ENCODE measurements at regions not wholly inside any gene's neighbourhood (a gene's known extent, or its start where the extent isn't known, plus 50 kb on each side); places are given as distances from the start of the nearest gene placed in this dataset.

GRCh38 chr14:30796707-30797106, 77.7 kb upstream of the COCH start:
- no peaks in the 10 kb centered on the region for H3K36me3 ChIP-seq (ENCODE audit: insufficient read depth, low read length)
- Mint-ChIP-seq H3K27ac (ENCODE audit: unreplicated experiment) (no peak overlapping the region), H3K9me3 (ENCODE audit: unreplicated experiment) (peaks cover 14% of the 10 kb centered on the region), H3K27me3 (ENCODE audit: low read depth, unreplicated experiment) (peaks cover 4% of the 10 kb centered on the region), H3K4me3 (ENCODE audit: unreplicated experiment) (no peak overlapping the region), H3K36me3 (ENCODE audit: low read depth, unreplicated experiment) (no peaks in the 10 kb centered on the region), H3K4me1 (ENCODE audit: low read depth, unreplicated experiment) (no peaks in the 10 kb centered on the region)
- no peak overlapping the region for H3K9ac ChIP-seq (ENCODE audit: low read length)
- TF ChIP-seq, protein P1, sequence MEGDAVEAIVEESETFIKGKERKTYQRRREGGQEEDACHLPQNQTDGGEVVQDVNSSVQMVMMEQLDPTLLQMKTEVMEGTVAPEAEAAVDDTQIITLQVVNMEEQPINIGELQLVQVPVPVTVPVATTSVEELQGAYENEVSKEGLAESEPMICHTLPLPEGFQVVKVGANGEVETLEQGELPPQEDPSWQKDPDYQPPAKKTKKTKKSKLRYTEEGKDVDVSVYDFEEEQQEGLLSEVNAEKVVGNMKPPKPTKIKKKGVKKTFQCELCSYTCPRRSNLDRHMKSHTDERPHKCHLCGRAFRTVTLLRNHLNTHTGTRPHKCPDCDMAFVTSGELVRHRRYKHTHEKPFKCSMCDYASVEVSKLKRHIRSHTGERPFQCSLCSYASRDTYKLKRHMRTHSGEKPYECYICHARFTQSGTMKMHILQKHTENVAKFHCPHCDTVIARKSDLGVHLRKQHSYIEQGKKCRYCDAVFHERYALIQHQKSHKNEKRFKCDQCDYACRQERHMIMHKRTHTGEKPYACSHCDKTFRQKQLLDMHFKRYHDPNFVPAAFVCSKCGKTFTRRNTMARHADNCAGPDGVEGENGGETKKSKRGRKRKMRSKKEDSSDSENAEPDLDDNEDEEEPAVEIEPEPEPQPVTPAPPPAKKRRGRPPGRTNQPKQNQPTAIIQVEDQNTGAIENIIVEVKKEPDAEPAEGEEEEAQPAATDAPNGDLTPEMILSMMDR (IDR thresholded peaks at IDR 0.05; ENCODE audit: insufficient read depth, low read depth, low read length) = no peak
- no peak for TF ChIP-seq EZH2 (IDR thresholded peaks at IDR 0.05; ENCODE audit: insufficient read depth, low read length)
- no peaks in the 10 kb centered on the region for H3K4me1 ChIP-seq (ENCODE audit: insufficient read depth, low read length)
- no peaks in the 10 kb centered on the region for H4K20me1 ChIP-seq (ENCODE audit: insufficient read depth, low read length)
- FAIRE-seq = no peak
- H3K4me3 ChIP-seq (ENCODE audit: insufficient read depth, low read depth, low read length) = no peak overlapping the region
- H3K9me3 ChIP-seq (ENCODE audit: insufficient read depth, low read depth, low read length) = no peaks in the 10 kb centered on the region
- H3K27me3 ChIP-seq (ENCODE audit: insufficient read depth, low read length) = no peaks in the 10 kb centered on the region
- H2AFZ ChIP-seq (ENCODE audit: low read depth, low read length) = no peak overlapping the region
- H3K79me2 ChIP-seq (ENCODE audit: insufficient read depth, low read length) = no peaks in the 10 kb centered on the region
- H3K27ac ChIP-seq (ENCODE audit: low read depth, low read length) = no peak overlapping the region
- no peak overlapping the region for H3K4me2 ChIP-seq (ENCODE audit: low read length)
- no peak for DNase-seq (ENCODE audit: low read depth)

DNA sequence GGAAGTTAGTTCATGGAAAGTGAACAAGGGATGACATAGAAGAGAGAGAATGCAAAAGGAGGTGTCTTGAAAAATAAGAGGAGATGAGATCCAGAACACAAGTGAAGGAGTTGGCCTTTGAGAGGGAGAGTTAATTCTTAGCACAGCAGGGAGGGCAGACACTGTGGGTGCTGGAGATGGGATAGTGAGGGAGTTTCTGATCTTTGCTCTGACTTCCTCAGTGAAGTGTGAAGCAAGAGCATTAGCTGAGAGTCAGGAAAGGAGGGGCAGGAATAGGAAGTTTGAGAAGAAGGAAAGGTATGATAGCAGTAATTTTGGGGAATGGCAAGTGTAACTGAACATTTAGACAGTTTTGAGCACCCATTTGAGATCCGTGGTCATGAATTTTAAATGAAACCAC, 75.8 kb upstream of the COCH start:
- H3K4me1 ChIP-seq (ENCODE audit: insufficient read depth, low read length) = no peaks in the 10 kb centered on the region
- no peak overlapping the region for H3K9ac ChIP-seq (ENCODE audit: low read length)
- FAIRE-seq (no peak), DNase-seq (ENCODE audit: low read depth) (no peak)
- H3K4me3 ChIP-seq (ENCODE audit: insufficient read depth, low read depth, low read length) = no peak overlapping the region
- H3K27me3 Mint-ChIP-seq (ENCODE audit: low read depth, unreplicated experiment) = peaks cover 4% of the 10 kb centered on the region
- no peak overlapping the region for H3K4me3 Mint-ChIP-seq (ENCODE audit: unreplicated experiment)
- H3K9me3 Mint-ChIP-seq (ENCODE audit: unreplicated experiment) = peaks cover 7% of the 10 kb centered on the region
- H3K27ac ChIP-seq (ENCODE audit: low read depth, low read length) = no peak overlapping the region
- no peaks in the 10 kb centered on the region for H3K27me3 ChIP-seq (ENCODE audit: insufficient read depth, low read length)
- no peak overlapping the region for H3K4me2 ChIP-seq (ENCODE audit: low read length)
- H3K9me3 ChIP-seq (ENCODE audit: insufficient read depth, low read depth, low read length) = no peaks in the 10 kb centered on the region
- no peaks in the 10 kb centered on the region for H3K36me3 ChIP-seq (ENCODE audit: insufficient read depth, low read length)
- H2AFZ ChIP-seq (ENCODE audit: low read depth, low read length) = no peak overlapping the region
- H3K4me1 Mint-ChIP-seq (ENCODE audit: low read depth, unreplicated experiment) = peaks cover 14% of the 10 kb centered on the region
- H3K79me2 ChIP-seq (ENCODE audit: insufficient read depth, low read length) = no peaks in the 10 kb centered on the region
- no peak overlapping the region for H3K27ac Mint-ChIP-seq (ENCODE audit: unreplicated experiment)
- TF ChIP-seq, protein P1 (IDR thresholded peaks at IDR 0.05; ENCODE audit: insufficient read depth, low read depth, low read length) = no peak
- no peak for TF ChIP-seq EZH2 (IDR thresholded peaks at IDR 0.05; ENCODE audit: insufficient read depth, low read length)
- no peaks in the 10 kb centered on the region for H4K20me1 ChIP-seq (ENCODE audit: insufficient read depth, low read length)
- H3K36me3 Mint-ChIP-seq (ENCODE audit: low read depth, unreplicated experiment) = no peaks in the 10 kb centered on the region

DNA sequence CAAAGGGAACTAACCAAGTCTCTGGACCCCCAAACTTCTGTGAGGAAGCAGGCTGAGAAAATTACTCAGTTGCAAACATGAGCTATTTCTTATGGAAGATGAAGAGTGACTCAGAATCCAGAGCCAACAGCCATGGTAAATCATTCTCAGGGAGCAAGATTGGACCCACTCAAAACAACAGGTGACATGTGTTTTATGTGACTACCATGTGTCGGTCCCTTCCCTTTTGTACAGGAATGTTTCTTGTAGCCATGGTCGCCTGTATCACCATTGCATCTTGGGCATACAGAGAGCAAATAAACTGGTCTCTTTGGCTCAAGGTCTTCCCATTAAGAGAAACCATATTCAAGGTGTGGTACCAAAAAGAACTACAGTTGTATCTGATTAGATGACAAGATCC, 75.4 kb upstream of the COCH start:
- H3K4me3 ChIP-seq (ENCODE audit: insufficient read depth, low read depth, low read length) = no peak overlapping the region
- Mint-ChIP-seq H3K36me3 (ENCODE audit: low read depth, unreplicated experiment) (no peaks in the 10 kb centered on the region), H3K9me3 (ENCODE audit: unreplicated experiment) (peaks cover 6% of the 10 kb centered on the region), H3K4me3 (ENCODE audit: unreplicated experiment) (no peak overlapping the region), H3K4me1 (ENCODE audit: low read depth, unreplicated experiment) (peaks cover 14% of the 10 kb centered on the region), H3K27me3 (ENCODE audit: low read depth, unreplicated experiment) (peaks cover 4% of the 10 kb centered on the region), H3K27ac (ENCODE audit: unreplicated experiment) (no peak overlapping the region)
- H3K4me1 ChIP-seq (ENCODE audit: insufficient read depth, low read length) = no peaks in the 10 kb centered on the region
- no peak overlapping the region for H3K4me2 ChIP-seq (ENCODE audit: low read length)
- H2AFZ ChIP-seq (ENCODE audit: low read depth, low read length) = no peak overlapping the region
- TF ChIP-seq EZH2 (IDR thresholded peaks at IDR 0.05; ENCODE audit: insufficient read depth, low read length) = no peak
- TF ChIP-seq, protein P1 (IDR thresholded peaks at IDR 0.05; ENCODE audit: insufficient read depth, low read depth, low read length) = no peak
- FAIRE-seq = no peak
- no peak for DNase-seq (ENCODE audit: low read depth)
- no peaks in the 10 kb centered on the region for H3K36me3 ChIP-seq (ENCODE audit: insufficient read depth, low read length)
- no peaks in the 10 kb centered on the region for H3K9me3 ChIP-seq (ENCODE audit: insufficient read depth, low read depth, low read length)
- H4K20me1 ChIP-seq (ENCODE audit: insufficient read depth, low read length) = no peaks in the 10 kb centered on the region
- no peak overlapping the region for H3K9ac ChIP-seq (ENCODE audit: low read length)
- H3K27ac ChIP-seq (ENCODE audit: low read depth, low read length) = no peak overlapping the region
- H3K79me2 ChIP-seq (ENCODE audit: insufficient read depth, low read length) = no peaks in the 10 kb centered on the region
- no peaks in the 10 kb centered on the region for H3K27me3 ChIP-seq (ENCODE audit: insufficient read depth, low read length)
